PFSK-1 (cell line): ENCODE measurements at regions not wholly inside any gene's neighbourhood (a gene's known extent, or its start where the extent isn't known, plus 50 kb on each side); places are given as distances from the start of the nearest gene placed in this dataset.

Experiments
- FOXP2 ChIP-seq: optimal IDR thresholded peaks from 2 replicates; pipeline ENCODE3; 2011; ENCODE audit warnings: borderline replicate concordance, control low read depth, inconsistent platforms; ENCODE audit not compliant: insufficient read depth; ENCODE audit errors: extremely low read length, extremely low read depth
- POLR2AphosphoS5 ChIP-seq: IDR thresholded peaks from 2 replicates; pipeline ENCODE4 v1.6.1; 2012; ENCODE audit warnings: low read depth, mild to moderate bottlenecking, control low read depth, low read length, moderate library complexity
- SIN3A ChIP-seq: IDR thresholded peaks from 2 replicates; pipeline ENCODE4 v1.6.1; 2012; ENCODE audit warnings: mild to moderate bottlenecking, low read length, moderate library complexity, borderline replicate concordance; ENCODE audit not compliant: insufficient read depth
- TAF1 ChIP-seq: IDR thresholded peaks from 2 replicates; pipeline ENCODE4 v1.6.1; 2012; ENCODE audit warnings: low read length, control low read depth, borderline replicate concordance; ENCODE audit not compliant: insufficient read depth
- TF ChIP-seq, protein P1 (sequence below), 2 experiments: IDR thresholded peaks; 2 replicates each; pipeline versions ENCODE4 v1.6.1 to v1.8.0; 2011 to 2012; ENCODE audit warnings: low read depth in 2 of 2, low read length in 2 of 2, control low read depth in 1 of 2, inconsistent platforms in 1 of 2, mild to moderate bottlenecking in 1 of 2, moderate library complexity in 1 of 2; ENCODE audit not compliant: insufficient read depth in 1 of 2

DNA sequence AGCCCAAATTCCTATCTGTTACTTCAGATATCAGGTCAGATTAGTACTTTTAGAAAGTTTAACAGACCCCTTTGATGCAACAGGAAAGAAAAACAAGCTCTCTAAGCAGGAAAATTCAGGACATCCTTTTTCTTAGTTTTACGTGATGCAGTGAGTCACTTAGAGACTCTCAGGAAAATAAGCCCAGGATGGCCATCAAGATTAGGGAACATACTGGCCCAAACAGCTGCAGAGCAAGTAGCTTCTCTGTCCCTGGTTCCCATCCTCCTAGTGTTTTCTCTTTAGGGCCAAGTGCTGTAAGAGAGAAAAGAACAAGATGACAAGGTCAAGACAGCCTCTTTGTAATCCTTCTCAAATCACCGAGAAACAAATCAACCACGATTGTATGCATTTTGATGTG, 219.1 kb downstream of the ZNF674 start:
- TF ChIP-seq, protein P1, sequence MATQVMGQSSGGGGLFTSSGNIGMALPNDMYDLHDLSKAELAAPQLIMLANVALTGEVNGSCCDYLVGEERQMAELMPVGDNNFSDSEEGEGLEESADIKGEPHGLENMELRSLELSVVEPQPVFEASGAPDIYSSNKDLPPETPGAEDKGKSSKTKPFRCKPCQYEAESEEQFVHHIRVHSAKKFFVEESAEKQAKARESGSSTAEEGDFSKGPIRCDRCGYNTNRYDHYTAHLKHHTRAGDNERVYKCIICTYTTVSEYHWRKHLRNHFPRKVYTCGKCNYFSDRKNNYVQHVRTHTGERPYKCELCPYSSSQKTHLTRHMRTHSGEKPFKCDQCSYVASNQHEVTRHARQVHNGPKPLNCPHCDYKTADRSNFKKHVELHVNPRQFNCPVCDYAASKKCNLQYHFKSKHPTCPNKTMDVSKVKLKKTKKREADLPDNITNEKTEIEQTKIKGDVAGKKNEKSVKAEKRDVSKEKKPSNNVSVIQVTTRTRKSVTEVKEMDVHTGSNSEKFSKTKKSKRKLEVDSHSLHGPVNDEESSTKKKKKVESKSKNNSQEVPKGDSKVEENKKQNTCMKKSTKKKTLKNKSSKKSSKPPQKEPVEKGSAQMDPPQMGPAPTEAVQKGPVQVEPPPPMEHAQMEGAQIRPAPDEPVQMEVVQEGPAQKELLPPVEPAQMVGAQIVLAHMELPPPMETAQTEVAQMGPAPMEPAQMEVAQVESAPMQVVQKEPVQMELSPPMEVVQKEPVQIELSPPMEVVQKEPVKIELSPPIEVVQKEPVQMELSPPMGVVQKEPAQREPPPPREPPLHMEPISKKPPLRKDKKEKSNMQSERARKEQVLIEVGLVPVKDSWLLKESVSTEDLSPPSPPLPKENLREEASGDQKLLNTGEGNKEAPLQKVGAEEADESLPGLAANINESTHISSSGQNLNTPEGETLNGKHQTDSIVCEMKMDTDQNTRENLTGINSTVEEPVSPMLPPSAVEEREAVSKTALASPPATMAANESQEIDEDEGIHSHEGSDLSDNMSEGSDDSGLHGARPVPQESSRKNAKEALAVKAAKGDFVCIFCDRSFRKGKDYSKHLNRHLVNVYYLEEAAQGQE (IDR thresholded peaks at IDR 0.05; ENCODE audit: insufficient read depth in 1 of 2, low read depth in 2 of 2, low read length in 2 of 2) = no peak
- TF ChIP-seq POLR2AphosphoS5 = no peak
- TF ChIP-seq TAF1 = no peak
- TF ChIP-seq FOXP2 = no peak
- TF ChIP-seq SIN3A = no peak
